Activated naive CD4-positive, alpha-beta T cell (primary cell): ENCODE measurements at regions not wholly inside any gene's neighbourhood (a gene's known extent, or its start where the extent isn't known, plus 50 kb on each side); places are given as distances from the start of the nearest gene placed in this dataset.

Source experiments
- DNase-seq, 4 experiments: peaks; one replicate each; lab custom pipeline; 2025; lab: John Stamatoyannopoulos, UW

GRCh38 chr10:44056967-44057805 is 327.7 kb downstream of the CXCL12 start:
- DNase-seq = no peak

- DNase-seq = no peak
These were observed 328.7 kb downstream of the CXCL12 start for GRCh38 chr10:44056206-44056605.

- DNase-seq = no peak
These were observed 330.9 kb downstream of the CXCL12 start for GRCh38 chr10:44054046-44054445.

GRCh38 chr10:44053391-44053790 is 331.5 kb downstream of the CXCL12 start:
- DNase-seq = no peak

GRCh38 chr10:44051584-44052385 is 333.1 kb downstream of the CXCL12 start:
- DNase-seq = no peak

- no peak for DNase-seq
These were observed 333.8 kb downstream of the CXCL12 start for GRCh38 chr10:44051091-44051490.

GRCh38 chr10:44049301-44050015 is 335.4 kb downstream of the CXCL12 start:
- no peak for DNase-seq

- DNase-seq = no peak
These were observed 337.5 kb downstream of the CXCL12 start for GRCh38 chr10:44047361-44047760.

GRCh38 chr10:44046605-44047004 is 338.3 kb downstream of the CXCL12 start:
- no peak for DNase-seq

- no peak for DNase-seq
These were observed 339.9 kb downstream of the CXCL12 start for GRCh38 chr10:44045020-44045419.

- DNase-seq = no peak
These were observed 340.3 kb downstream of the CXCL12 start for GRCh38 chr10:44044549-44044948.

GRCh38 chr10:44043646-44044375 is 341.1 kb downstream of the CXCL12 start:
- DNase-seq = no peak

GRCh38 chr10:44042926-44043602 is 341.8 kb downstream of the CXCL12 start:
- no peak for DNase-seq

GRCh38 chr10:44042075-44042770 is 342.7 kb downstream of the CXCL12 start:
- no peak for DNase-seq

GRCh38 chr10:44039599-44039998 is 345.3 kb downstream of the CXCL12 start:
- no peak for DNase-seq

GRCh38 chr10:44036425-44036824 is 348.5 kb downstream of the CXCL12 start:
- DNase-seq = no peak

- DNase-seq = no peak
These were observed 349.3 kb downstream of the CXCL12 start for GRCh38 chr10:44035474-44036197.

- DNase-seq = no peak
These were observed 350.0 kb downstream of the CXCL12 start for GRCh38 chr10:44034946-44035345.

- DNase-seq = no peak
These were observed 351.9 kb downstream of the CXCL12 start for GRCh38 chr10:44033008-44033407.

GRCh38 chr10:44032216-44032615 is 352.7 kb downstream of the CXCL12 start:
- DNase-seq = no peak
